Ishikawa (cell line): ENCODE measurements at regions not wholly inside any gene's neighbourhood (a gene's known extent, or its start where the extent isn't known, plus 50 kb on each side); places are given as distances from the start of the nearest gene placed in this dataset.

ENCODE experiments used
- CEBPB ChIP-seq: IDR thresholded peaks from 2 replicates; pipeline ENCODE4 v1.6.1; 2012
- CREB1 ChIP-seq: IDR thresholded peaks from 2 replicates; pipeline ENCODE4 v1.6.1; 2012; ENCODE audit warnings: low read depth
- EGR1 ChIP-seq: IDR thresholded peaks from 2 replicates; pipeline ENCODE4 v1.6.1; 2012
- EP300 ChIP-seq: IDR thresholded peaks from 2 replicates; pipeline ENCODE4 v1.6.1; 2012; ENCODE audit warnings: borderline replicate concordance
- FOXM1 ChIP-seq: IDR thresholded peaks from 2 replicates; pipeline ENCODE4 v1.6.1; 2012; ENCODE audit warnings: low read depth, borderline replicate concordance
- MAX ChIP-seq: IDR thresholded peaks from 2 replicates; pipeline ENCODE4 v1.6.1; 2012
- NFIC ChIP-seq: IDR thresholded peaks from 2 replicates; pipeline ENCODE4 v1.6.1; 2012
- RAD21 ChIP-seq: IDR thresholded peaks from 2 replicates; pipeline ENCODE4 v1.6.1; 2012; ENCODE audit warnings: low read depth
- REST ChIP-seq: IDR thresholded peaks from 2 replicates; pipeline ENCODE4 v1.6.1; 2012; ENCODE audit warnings: low read depth, mild to moderate bottlenecking
- TAF1 ChIP-seq: IDR thresholded peaks from 2 replicates; pipeline ENCODE4 v1.6.1; 2012; ENCODE audit warnings: low read depth, mild to moderate bottlenecking
- TCF12 ChIP-seq: IDR thresholded peaks from 2 replicates; pipeline ENCODE4 v1.6.1; 2012; ENCODE audit warnings: low read depth
- TEAD4 ChIP-seq: IDR thresholded peaks from 2 replicates; pipeline ENCODE4 v1.6.1; 2012
- USF1 ChIP-seq: IDR thresholded peaks from 2 replicates; pipeline ENCODE4 v1.6.1; 2012
- YY1 ChIP-seq: IDR thresholded peaks from 2 replicates; pipeline ENCODE4 v1.6.1; 2012; ENCODE audit warnings: low read depth
- ZBTB7A ChIP-seq: IDR thresholded peaks from 2 replicates; pipeline ENCODE4 v1.6.1; 2012; ENCODE audit warnings: low read depth

GRCh38 chr7:364536-364935 is 74.6 kb downstream of the FOXL3 start:
- TF ChIP-seq YY1 (no peak), FOXM1 (no peak), TCF12 (no peak), REST (no peak), EP300 (no peak)

GRCh38 chr7:365593-365992 is 75.6 kb downstream of the FOXL3 start:
- no peak for TF ChIP-seq CREB1
- TF ChIP-seq USF1, result no peak
- TF ChIP-seq TCF12, result no peak
- TF ChIP-seq TAF1, result no peak
- TF ChIP-seq YY1, result no peak

- no peak for TF ChIP-seq REST
- no peak for TF ChIP-seq ZBTB7A
- TF ChIP-seq TAF1, result no peak
- TF ChIP-seq FOXM1, result no peak
- TF ChIP-seq CREB1, result no peak
- TF ChIP-seq TEAD4, result no peak
- no peak for TF ChIP-seq CEBPB
- TF ChIP-seq RAD21, result no peak
- no peak for TF ChIP-seq YY1
- TF ChIP-seq TCF12, result no peak
- TF ChIP-seq MAX, result no peak
- no peak for TF ChIP-seq USF1
- TF ChIP-seq NFIC, result no peak
- TF ChIP-seq EGR1, result no peak
- no peak for TF ChIP-seq EP300
These were observed 76.3 kb downstream of the FOXL3 start for GRCh38 chr7:366161-366803.

GRCh38 chr7:367351-367901 is 77.5 kb downstream of the FOXL3 start:
- TF ChIP-seq MAX (no peak), EGR1 (no peak)

GRCh38 chr7:368651-369475 is 78.9 kb downstream of the FOXL3 start:
- TF ChIP-seq NFIC (no peak), YY1 (no peak), TAF1 (no peak)

- TF ChIP-seq USF1 (no peak), REST (no peak), EGR1 (no peak), TEAD4 (no peak), MAX (no peak), YY1 (no peak)
These were observed 79.7 kb downstream of the FOXL3 start for GRCh38 chr7:369476-370258.
